GM12865 (cell line): ENCODE measurements at regions not wholly inside any gene's neighbourhood (a gene's known extent, or its start where the extent isn't known, plus 50 kb on each side); places are given as distances from the start of the nearest gene placed in this dataset.
"Not testable (repeated sequence)": the region's sequence is repeated elsewhere in the genome, so short reads cannot be mapped to it uniquely, and the experiment has no call there.

Experiments used
- DNase-seq: peaks from one replicate; pipeline ENCODE4 v3.0.0; 2010; ENCODE audit warnings: low read depth
- H3K4me3 ChIP-seq: 2 replicates; pipeline ENCODE4 v1.5.1; 2011; ENCODE audit warnings: mild to moderate bottlenecking, low read depth, low read length, control low read depth
- TF ChIP-seq, protein P1 (sequence below): IDR thresholded peaks from 2 replicates; pipeline ENCODE4 v1.5.1; 2011; ENCODE audit warnings: low read length, control low read depth, low read depth, inconsistent platforms; ENCODE audit not compliant: insufficient read depth; ENCODE audit errors: missing control alignments

- DNase-seq, result no peak
- TF ChIP-seq, protein P1, sequence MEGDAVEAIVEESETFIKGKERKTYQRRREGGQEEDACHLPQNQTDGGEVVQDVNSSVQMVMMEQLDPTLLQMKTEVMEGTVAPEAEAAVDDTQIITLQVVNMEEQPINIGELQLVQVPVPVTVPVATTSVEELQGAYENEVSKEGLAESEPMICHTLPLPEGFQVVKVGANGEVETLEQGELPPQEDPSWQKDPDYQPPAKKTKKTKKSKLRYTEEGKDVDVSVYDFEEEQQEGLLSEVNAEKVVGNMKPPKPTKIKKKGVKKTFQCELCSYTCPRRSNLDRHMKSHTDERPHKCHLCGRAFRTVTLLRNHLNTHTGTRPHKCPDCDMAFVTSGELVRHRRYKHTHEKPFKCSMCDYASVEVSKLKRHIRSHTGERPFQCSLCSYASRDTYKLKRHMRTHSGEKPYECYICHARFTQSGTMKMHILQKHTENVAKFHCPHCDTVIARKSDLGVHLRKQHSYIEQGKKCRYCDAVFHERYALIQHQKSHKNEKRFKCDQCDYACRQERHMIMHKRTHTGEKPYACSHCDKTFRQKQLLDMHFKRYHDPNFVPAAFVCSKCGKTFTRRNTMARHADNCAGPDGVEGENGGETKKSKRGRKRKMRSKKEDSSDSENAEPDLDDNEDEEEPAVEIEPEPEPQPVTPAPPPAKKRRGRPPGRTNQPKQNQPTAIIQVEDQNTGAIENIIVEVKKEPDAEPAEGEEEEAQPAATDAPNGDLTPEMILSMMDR, result no peak
- H3K4me3 ChIP-seq, result no peak overlapping the region
These were observed 202.7 kb downstream of the OXSM start for GRCh38 chr3:25992606-25993005.

GRCh38 chr3:26004172-26004571 is 214.3 kb downstream of the OXSM start:
- TF ChIP-seq, protein P1, result no peak
- no peak overlapping the region for H3K4me3 ChIP-seq
- no peak for DNase-seq

DNA sequence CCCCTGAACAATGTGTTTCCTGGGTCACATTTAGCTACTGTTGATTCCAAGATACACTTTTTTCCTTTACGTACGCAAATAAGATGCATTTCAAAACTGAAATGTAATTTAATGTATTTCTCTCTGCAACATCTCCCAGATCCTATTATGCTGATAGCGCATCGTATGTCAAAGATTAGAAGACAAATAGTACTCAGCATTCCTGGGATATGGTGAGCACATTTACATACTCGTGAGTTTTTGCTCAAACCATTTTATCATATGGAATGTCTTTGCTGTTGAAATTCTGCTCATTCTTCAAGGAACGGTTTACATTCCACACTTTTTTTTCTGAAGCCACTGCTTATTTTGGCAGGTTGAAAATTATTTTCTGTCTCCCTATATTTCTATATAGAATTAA is 221.4 kb downstream of the OXSM start:
- no peak for DNase-seq
- H3K4me3 ChIP-seq, result no peak overlapping the region
- TF ChIP-seq, protein P1, result no peak

DNA sequence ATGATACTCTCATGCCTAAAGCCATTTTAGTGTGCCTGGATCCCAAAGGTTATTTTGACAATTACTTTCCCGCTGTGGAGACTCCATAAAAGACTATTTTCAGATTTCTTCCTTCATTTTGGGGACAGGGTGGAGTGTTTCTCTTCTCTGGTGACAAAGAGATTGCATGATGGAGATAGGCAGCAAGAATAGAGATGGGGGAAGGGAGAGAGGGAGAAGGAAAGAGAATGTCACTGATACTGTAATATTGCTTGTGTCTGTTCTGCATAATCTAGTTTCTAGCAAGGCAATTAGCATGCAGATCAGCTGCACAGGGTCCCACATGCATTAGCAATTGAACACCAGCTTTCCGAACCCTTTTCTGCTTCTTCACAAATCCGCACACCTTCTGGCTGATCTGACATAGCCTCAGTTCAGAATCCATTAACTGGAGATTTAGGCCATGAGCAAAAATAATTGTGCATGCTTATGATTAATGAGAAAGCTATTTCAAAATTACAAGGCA is 222.4 kb downstream of the OXSM start:
- TF ChIP-seq, protein P1, result no peak
- no peak for DNase-seq

DNA sequence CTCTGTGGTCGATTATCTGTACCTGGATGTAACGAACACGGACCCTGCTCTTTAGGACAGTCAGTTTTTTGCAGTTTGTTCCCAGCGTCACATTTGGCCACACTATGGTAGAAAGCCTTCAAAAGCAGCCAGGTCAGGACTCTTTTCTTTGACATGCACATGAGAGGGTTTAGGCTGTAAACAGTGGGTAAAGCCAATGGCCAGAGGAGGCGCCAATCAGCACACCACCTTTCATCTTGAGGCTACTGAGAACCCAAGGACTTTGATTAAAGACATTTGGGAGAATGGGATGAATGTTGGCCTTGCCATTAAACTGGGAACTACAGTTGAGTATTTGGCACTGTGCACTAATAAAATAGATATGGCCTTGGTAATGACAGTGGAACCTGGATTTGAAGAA is 225.9 kb downstream of the OXSM start:
- no peak overlapping the region for H3K4me3 ChIP-seq
- TF ChIP-seq, protein P1, result no peak
- DNase-seq, result no peak

More for the DNA sequence above, 222.4 kb downstream of the OXSM start:
- H3K4me3 ChIP-seq, result no peak overlapping the region

GRCh38 chr3:26018889-26019288 is 229.0 kb downstream of the OXSM start:
- no peak for DNase-seq
- TF ChIP-seq, protein P1, result no peak
- H3K4me3 ChIP-seq, result no peak overlapping the region

DNA sequence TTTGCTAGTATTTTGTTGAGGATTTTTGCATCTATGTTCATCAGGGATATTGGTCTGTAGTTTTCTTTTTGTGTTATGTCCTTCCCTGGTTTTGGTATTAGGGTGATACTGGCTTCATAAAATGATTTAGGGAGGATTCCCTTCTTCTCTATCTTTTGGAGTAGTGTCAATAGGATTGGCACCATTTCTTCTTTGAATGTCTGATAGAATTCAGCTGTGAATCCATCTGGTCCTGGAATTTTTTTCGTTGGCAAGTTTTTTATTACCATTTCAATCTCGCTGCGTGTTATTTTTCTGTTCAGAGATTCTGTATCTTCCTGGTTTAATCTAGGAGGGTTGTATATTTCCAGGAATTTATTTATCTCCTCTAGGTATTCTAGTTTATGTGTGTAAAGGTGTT is 234.3 kb downstream of the OXSM start:
- H3K4me3 ChIP-seq, DNase-seq: not testable (repeated sequence)

DNA sequence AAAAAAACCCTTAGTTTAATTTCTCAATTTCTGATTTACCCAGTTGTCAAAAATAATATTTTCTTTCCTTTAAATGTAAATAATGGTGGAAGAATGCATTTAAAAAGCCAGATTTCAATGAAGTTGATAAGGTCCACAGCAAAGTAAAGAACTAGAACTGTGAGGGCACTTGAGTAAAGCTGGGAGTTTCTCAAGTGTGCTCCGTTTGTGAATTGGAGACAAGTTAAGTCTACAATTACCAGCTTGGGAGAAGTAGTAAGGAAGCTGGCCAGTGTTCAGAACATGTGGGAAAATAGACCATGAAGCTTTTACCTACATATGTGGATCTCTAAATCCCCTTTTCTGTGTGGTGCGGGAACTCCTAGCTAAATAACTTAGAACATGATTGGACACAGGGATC is 239.4 kb downstream of the OXSM start:
- no peak for DNase-seq
- H3K4me3 ChIP-seq, result no peak overlapping the region
- TF ChIP-seq, protein P1, result no peak

DNA sequence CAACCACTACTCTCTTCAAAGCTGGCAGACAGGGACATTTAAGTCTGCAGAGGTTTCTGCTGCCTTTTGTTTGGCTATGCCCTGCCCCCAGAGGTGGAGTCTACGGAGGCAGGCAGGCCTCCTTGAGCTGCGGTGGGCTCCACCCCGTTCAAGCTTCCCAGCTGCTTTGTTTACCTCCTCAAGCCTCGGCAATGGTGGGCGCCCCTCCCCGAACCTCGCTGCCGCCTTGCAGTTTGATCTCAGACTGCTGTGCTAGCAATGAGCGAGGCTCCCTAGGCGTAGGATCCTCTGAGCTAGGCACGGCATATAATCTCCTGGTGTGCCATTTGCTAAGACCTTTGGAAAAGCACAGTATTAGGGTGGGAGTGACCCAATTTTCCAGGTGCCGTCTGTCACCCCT is 252.2 kb downstream of the OXSM start:
- DNase-seq, H3K4me3 ChIP-seq: not testable (repeated sequence)
